Right lobe of liver (tissue), 4 donors: ENCODE measurements at regions not wholly inside any gene's neighbourhood (a gene's known extent, or its start where the extent isn't known, plus 50 kb on each side); places are given as distances from the start of the nearest gene placed in this dataset.

Experiments used
- POLR2A ChIP-seq: fragments of 450-650 bp; IDR thresholded peaks from one replicate; pipeline ENCODE4 v1.6.1; 2017; ENCODE audit warnings: antibody characterized with exemption, mild to moderate bottlenecking
- TF ChIP-seq, protein P1 (sequence below), 4 donors: fragments of 200-600 bp in 3 of 4; fragments of 450-650 bp in 1 of 4; IDR thresholded peaks; one replicate each; pipeline versions ENCODE4 v1.5.1 to v1.8.0; 2016 to 2022; ENCODE audit warnings: antibody characterized with exemption in 4 of 4, mild to moderate bottlenecking in 2 of 4
- donor health status: DM: no; HTN: no; CAD: no.
- donor health status: DM: no; HTN: no; CAD: no.
- donor health status: DM: no; HTN: yes; CAD: no.

DNA sequence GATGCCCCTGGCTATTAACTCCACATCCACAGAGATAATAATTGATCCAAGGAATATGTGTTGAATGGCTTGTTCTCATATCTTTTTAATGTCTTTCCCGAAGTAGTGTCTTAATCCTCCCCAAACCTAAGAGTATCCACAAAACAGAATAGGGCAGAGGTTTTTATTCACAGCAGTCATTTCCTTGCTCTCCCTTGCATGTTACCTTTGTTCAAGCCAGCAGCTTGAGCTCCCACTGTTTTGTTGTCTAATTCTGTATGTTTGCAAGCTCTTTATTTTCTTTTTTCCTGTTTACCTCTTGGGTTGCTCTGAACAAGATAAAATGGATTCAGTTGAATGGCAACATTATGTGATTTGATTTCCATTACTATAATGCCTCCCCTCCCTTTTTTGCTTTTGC is 308.6 kb upstream of the ZP4 start:
- TF ChIP-seq, protein P1, sequence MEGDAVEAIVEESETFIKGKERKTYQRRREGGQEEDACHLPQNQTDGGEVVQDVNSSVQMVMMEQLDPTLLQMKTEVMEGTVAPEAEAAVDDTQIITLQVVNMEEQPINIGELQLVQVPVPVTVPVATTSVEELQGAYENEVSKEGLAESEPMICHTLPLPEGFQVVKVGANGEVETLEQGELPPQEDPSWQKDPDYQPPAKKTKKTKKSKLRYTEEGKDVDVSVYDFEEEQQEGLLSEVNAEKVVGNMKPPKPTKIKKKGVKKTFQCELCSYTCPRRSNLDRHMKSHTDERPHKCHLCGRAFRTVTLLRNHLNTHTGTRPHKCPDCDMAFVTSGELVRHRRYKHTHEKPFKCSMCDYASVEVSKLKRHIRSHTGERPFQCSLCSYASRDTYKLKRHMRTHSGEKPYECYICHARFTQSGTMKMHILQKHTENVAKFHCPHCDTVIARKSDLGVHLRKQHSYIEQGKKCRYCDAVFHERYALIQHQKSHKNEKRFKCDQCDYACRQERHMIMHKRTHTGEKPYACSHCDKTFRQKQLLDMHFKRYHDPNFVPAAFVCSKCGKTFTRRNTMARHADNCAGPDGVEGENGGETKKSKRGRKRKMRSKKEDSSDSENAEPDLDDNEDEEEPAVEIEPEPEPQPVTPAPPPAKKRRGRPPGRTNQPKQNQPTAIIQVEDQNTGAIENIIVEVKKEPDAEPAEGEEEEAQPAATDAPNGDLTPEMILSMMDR (IDR thresholded peaks at IDR 0.05), result no peak
- TF ChIP-seq POLR2A, result no peak
